ENCODE measurements at regions not wholly inside any gene's neighbourhood (a gene's known extent, or its start where the extent isn't known, plus 50 kb on each side); places are given as distances from the start of the nearest gene placed in this dataset.

- DNase-seq, result no peak
Observed at GRCh38 chr16:79366635-79367034, 233.9 kb downstream of the MAF start.

- DNase-seq, result no peak
Observed at GRCh38 chr16:79365702-79366101, 234.8 kb downstream of the MAF start.

GRCh38 chr16:79363484-79363883 lies 237.1 kb downstream of the MAF start:
- no peak for DNase-seq

- no peak for DNase-seq
Observed at GRCh38 chr16:79363035-79363434, 237.5 kb downstream of the MAF start.

GRCh38 chr16:79362300-79362970 lies 238.1 kb downstream of the MAF start:
- DNase-seq, result no peak

GRCh38 chr16:79361132-79361751 lies 239.3 kb downstream of the MAF start:
- DNase-seq, result no peak

GRCh38 chr16:79360267-79360666 lies 240.3 kb downstream of the MAF start:
- DNase-seq, result peak; percentile 41

- no peak for DNase-seq
Observed at GRCh38 chr16:79359082-79359481, 241.5 kb downstream of the MAF start.

GRCh38 chr16:79358188-79358587 lies 242.3 kb downstream of the MAF start:
- DNase-seq, result no peak

GRCh38 chr16:79355600-79356358 lies 244.8 kb downstream of the MAF start:
- no peak for DNase-seq

- no peak for DNase-seq
Observed at GRCh38 chr16:79351927-79352326, 248.6 kb downstream of the MAF start.

- no peak for DNase-seq
Observed at GRCh38 chr16:79349803-79350202, 250.7 kb downstream of the MAF start.

GRCh38 chr16:79348521-79349306 lies 251.8 kb downstream of the MAF start:
- no peak for DNase-seq

- no peak for DNase-seq
Observed at GRCh38 chr16:79347277-79347676, 253.3 kb downstream of the MAF start.

GRCh38 chr16:79339863-79340262 lies 260.7 kb downstream of the MAF start:
- no peak for DNase-seq

GRCh38 chr16:79337906-79338305 lies 262.6 kb downstream of the MAF start:
- DNase-seq, result no peak

GRCh38 chr16:79336437-79337229 lies 263.9 kb downstream of the MAF start:
- DNase-seq, result no peak

GRCh38 chr16:79334127-79334526 lies 266.4 kb downstream of the MAF start:
- no peak for DNase-seq

GRCh38 chr16:79331066-79331465 lies 269.5 kb downstream of the MAF start:
- DNase-seq, result no peak

- DNase-seq, result no peak
Observed at GRCh38 chr16:79329967-79330366, 270.6 kb downstream of the MAF start.

GRCh38 chr16:79329166-79329521 lies 271.4 kb downstream of the MAF start:
- no peak for DNase-seq

GRCh38 chr16:79328402-79329165 lies 272.0 kb downstream of the MAF start:
- DNase-seq, result no peak

All from NCI-H226 (cell line).